CD14-positive monocyte (primary cell): ENCODE measurements at regions not wholly inside any gene's neighbourhood (a gene's known extent, or its start where the extent isn't known, plus 50 kb on each side); places are given as distances from the start of the nearest gene placed in this dataset.

Experiments used
- DNase-seq, 3 donors: peaks; one replicate each; pipeline ENCODE4 v3.0.0-alpha.2; 2011 to 2022
- H2AFZ ChIP-seq: 2 replicates; pipeline ENCODE4 v1.6.0; 2012; ENCODE audit warnings: mild to moderate bottlenecking, low read depth, low read length, inconsistent platforms; ENCODE audit not compliant: insufficient read depth, poor library complexity, severe bottlenecking
- H3K27ac ChIP-seq, 2 donors: 1 replicate in 1 of 2; 2 replicates in 1 of 2; pipeline ENCODE4 v1.5.1; 2012 to 2013; ENCODE audit warnings: low read length in 2 of 2, control low read depth in 1 of 2, inconsistent platforms in 1 of 2, low read depth in 1 of 2, mild to moderate bottlenecking in 1 of 2
- H3K27me3 ChIP-seq, 2 donors: one replicate each; pipeline versions ENCODE4 v1.6.0 to v1.6.1; 2011 to 2013; ENCODE audit warnings: low read length in 2 of 2; ENCODE audit not compliant: control insufficient read depth in 2 of 2, insufficient read depth in 2 of 2
- H3K36me3 ChIP-seq, 2 donors: replicated peaks in 1 of 2; 1 replicate in 1 of 2; 2 replicates in 1 of 2; pipeline versions ENCODE4 v1.5.1 to v1.6.1; 2012 to 2013; ENCODE audit warnings: low read length in 2 of 2, control low read depth in 1 of 2, inconsistent platforms in 1 of 2, mild to moderate bottlenecking in 1 of 2; ENCODE audit not compliant: insufficient read depth in 2 of 2, control insufficient read depth in 1 of 2
- H3K4me1 ChIP-seq, 2 donors: 1 replicate in 1 of 2; 2 replicates in 1 of 2; pipeline versions ENCODE4 v1.5.1 to v1.6.1; 2012 to 2013; ENCODE audit warnings: low read length in 2 of 2, control low read depth in 1 of 2, inconsistent platforms in 1 of 2, mild to moderate bottlenecking in 1 of 2, moderate library complexity in 1 of 2; ENCODE audit not compliant: insufficient read depth in 2 of 2, control insufficient read depth in 1 of 2
- H3K4me2 ChIP-seq: replicated peaks from 2 replicates; pipeline ENCODE3; 2012; ENCODE audit warnings: low read length, moderate library complexity, mild to moderate bottlenecking; ENCODE audit not compliant: poor library complexity, severe bottlenecking; ENCODE audit errors: extremely low read depth
- H3K4me3 ChIP-seq, 3 experiments: fragments of 200-600 bp in 1 of 3; sonication (generic) in 1 of 3; replicated peaks in 1 of 3; 1 replicate in 2 of 3; 2 replicates in 1 of 3; pipeline ENCODE4 v1.5.1; 2011 to 2013; ENCODE audit warnings: low read length in 3 of 3, mild to moderate bottlenecking in 3 of 3, control low read depth in 2 of 3, low read depth in 2 of 3, inconsistent platforms in 1 of 3, moderate library complexity in 1 of 3
- H3K79me2 ChIP-seq: 2 replicates; pipeline ENCODE4 v1.6.0; 2012; ENCODE audit warnings: mild to moderate bottlenecking, control low read depth, inconsistent platforms, low read length, moderate library complexity; ENCODE audit not compliant: insufficient read depth
- H3K9ac ChIP-seq: 2 replicates; pipeline ENCODE4 v1.6.0; 2017; ENCODE audit warnings: low read length, mild to moderate bottlenecking; ENCODE audit not compliant: insufficient read depth, poor library complexity, severe bottlenecking
- H3K9me3 ChIP-seq, 2 donors: replicated peaks in 1 of 2; 1 replicate in 1 of 2; 2 replicates in 1 of 2; pipeline versions ENCODE4 v1.5.1 to v1.6.1; 2012 to 2013; ENCODE audit warnings: low read length in 2 of 2, control low read depth in 1 of 2; ENCODE audit not compliant: control insufficient read depth in 1 of 2, insufficient read depth in 1 of 2
- H4K20me1 ChIP-seq: 2 replicates; pipeline ENCODE4 v1.6.0; 2012; ENCODE audit warnings: mild to moderate bottlenecking, low read length, control low read depth, moderate library complexity; ENCODE audit not compliant: insufficient read depth
- H3K27ac Mint-ChIP-seq, 7 donors: one replicate each; pipeline ENCODE4 v1.8.0; 2020; ENCODE audit warnings: mild to moderate bottlenecking in 7 of 7, mixed read lengths in 7 of 7, moderate library complexity in 6 of 7, inconsistent platforms in 2 of 7
- H3K27me3 Mint-ChIP-seq, 3 donors: one replicate each; pipeline ENCODE4 v1.8.0; 2021 to 2022; ENCODE audit warnings: low read depth in 3 of 3, mild to moderate bottlenecking in 3 of 3, mixed read lengths in 3 of 3, moderate library complexity in 3 of 3, inconsistent platforms in 1 of 3
- H3K36me3 Mint-ChIP-seq, 2 donors: one replicate each; pipeline ENCODE4 v1.8.0; 2020; ENCODE audit warnings: mixed read lengths in 2 of 2, inconsistent platforms in 1 of 2, mild to moderate bottlenecking in 1 of 2
- H3K4me1 Mint-ChIP-seq: one replicate; pipeline ENCODE4 v1.8.0; 2020; ENCODE audit warnings: mild to moderate bottlenecking, mixed read lengths
- H3K4me3 Mint-ChIP-seq, 2 donors: one replicate each; pipeline ENCODE4 v1.8.0; 2020; ENCODE audit warnings: mild to moderate bottlenecking in 2 of 2, mixed read lengths in 2 of 2, moderate library complexity in 1 of 2
- H3K9me3 Mint-ChIP-seq, 7 donors: one replicate each; pipeline ENCODE4 v1.8.0; 2020 to 2022; ENCODE audit warnings: mixed read lengths in 7 of 7, mild to moderate bottlenecking in 6 of 7, moderate library complexity in 6 of 7, inconsistent platforms in 2 of 7
- WGBS: methylation state at CpG from one replicate; pipeline ENCODE4 v1.1.5; 2013; ENCODE audit warnings: missing lambda C conversion rate; ENCODE audit not compliant: insufficient coverage; 5-methylcytosine and 5-hydroxymethylcytosine counted together
- intact Hi-C, 2 donors: fragments of 100-400 bp; cut with micrococcal nuclease; formaldehyde crosslinking; loops; one replicate each; pipeline versions ENCODE4 v1.15.0 to v1.15.1; 2023
- TF ChIP-seq, protein P1 (sequence below): fragments of 200-600 bp; IDR thresholded peaks from one replicate; pipeline ENCODE4 v1.8.0; 2022; ENCODE audit warnings: antibody characterized with exemption, mild to moderate bottlenecking

DNA sequence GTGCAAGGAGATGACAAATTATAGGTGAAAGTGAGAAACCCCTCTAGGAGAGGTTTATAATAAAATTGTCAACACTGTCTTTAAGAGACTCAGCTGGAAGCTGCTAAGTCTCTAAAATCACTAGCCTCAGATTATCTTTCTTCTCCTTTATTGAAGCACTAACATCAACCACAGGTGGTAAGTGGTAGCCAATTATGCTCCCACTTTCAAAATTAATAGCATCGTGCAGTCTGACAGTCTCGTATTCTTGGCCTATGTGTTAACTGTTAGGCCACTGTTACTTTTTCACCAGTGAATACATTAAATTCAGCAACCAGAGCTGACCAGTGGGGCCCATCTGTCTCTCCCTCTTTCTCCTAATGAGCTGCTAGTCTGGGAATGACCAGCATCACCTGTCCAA, 674.1 kb downstream of the RAPGEF2 start:
- Histone ChIP-seq H2AFZ (no peak overlapping the region), H3K4me2 (no peak overlapping the region), H3K4me3 (no peak overlapping the region), H3K27me3 (no peaks in the 10 kb centered on the region), H3K9ac (no peak overlapping the region), H3K9me3 (no peaks in the 10 kb centered on the region), H3K27ac (no peak overlapping the region), H3K36me3 (no peaks in the 10 kb centered on the region), H3K4me1 (no peaks in the 10 kb centered on the region), H3K79me2 (no peaks in the 10 kb centered on the region), H4K20me1 (no peaks in the 10 kb centered on the region)
- H3K27ac Mint-ChIP-seq = no peak overlapping the region
- TF ChIP-seq, protein P1, sequence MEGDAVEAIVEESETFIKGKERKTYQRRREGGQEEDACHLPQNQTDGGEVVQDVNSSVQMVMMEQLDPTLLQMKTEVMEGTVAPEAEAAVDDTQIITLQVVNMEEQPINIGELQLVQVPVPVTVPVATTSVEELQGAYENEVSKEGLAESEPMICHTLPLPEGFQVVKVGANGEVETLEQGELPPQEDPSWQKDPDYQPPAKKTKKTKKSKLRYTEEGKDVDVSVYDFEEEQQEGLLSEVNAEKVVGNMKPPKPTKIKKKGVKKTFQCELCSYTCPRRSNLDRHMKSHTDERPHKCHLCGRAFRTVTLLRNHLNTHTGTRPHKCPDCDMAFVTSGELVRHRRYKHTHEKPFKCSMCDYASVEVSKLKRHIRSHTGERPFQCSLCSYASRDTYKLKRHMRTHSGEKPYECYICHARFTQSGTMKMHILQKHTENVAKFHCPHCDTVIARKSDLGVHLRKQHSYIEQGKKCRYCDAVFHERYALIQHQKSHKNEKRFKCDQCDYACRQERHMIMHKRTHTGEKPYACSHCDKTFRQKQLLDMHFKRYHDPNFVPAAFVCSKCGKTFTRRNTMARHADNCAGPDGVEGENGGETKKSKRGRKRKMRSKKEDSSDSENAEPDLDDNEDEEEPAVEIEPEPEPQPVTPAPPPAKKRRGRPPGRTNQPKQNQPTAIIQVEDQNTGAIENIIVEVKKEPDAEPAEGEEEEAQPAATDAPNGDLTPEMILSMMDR = no peak
- WGBS = 91% methylated on average over 2 of the region's 2 CpGs
- H3K4me1 Mint-ChIP-seq = no peaks in the 10 kb centered on the region
- H3K9me3 Mint-ChIP-seq = peaks cover 0 to 3% (median 0%) of the 10 kb centered on the region in 7 donors
- no peak overlapping the region for H3K4me3 Mint-ChIP-seq
- intact Hi-C loops = no loop called here
- H3K27me3 Mint-ChIP-seq = no peaks in the 10 kb centered on the region
- DNase-seq = no peak
- no peaks in the 10 kb centered on the region for H3K36me3 Mint-ChIP-seq

DNA sequence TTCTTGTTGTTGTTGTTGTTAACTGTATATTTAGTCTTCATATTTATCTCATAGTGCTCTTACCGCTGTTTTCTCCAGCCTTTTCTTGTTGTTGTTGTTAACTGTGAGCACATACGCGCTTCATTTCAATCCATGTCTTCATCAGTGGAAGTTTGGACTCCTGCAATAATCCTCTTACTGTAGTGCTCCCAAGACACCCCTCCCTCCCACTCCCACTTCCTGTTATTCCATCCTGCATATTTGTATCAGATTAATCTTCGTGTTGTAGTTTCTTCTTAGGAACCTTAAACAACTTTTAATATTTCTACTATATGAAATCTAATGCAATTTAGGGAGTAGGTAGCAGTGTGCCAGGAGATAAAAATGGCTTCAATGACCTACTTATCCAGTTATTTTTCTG, 674.8 kb downstream of the RAPGEF2 start:
- Mint-ChIP-seq H3K9me3 (peaks cover 0 to 3% (median 0%) of the 10 kb centered on the region in 7 donors), H3K36me3 (no peaks in the 10 kb centered on the region), H3K4me1 (no peaks in the 10 kb centered on the region), H3K27me3 (no peaks in the 10 kb centered on the region), H3K27ac (no peak overlapping the region), H3K4me3 (no peak overlapping the region)
- no peak overlapping the region for H3K9ac ChIP-seq
- H4K20me1 ChIP-seq = no peaks in the 10 kb centered on the region
- WGBS = no CpG with 5 or more reads among the region's 4 CpGs
- no peaks in the 10 kb centered on the region for H3K4me1 ChIP-seq
- TF ChIP-seq, protein P1 = no peak
- no peak overlapping the region for H3K27ac ChIP-seq
- H3K79me2 ChIP-seq = no peaks in the 10 kb centered on the region
- intact Hi-C loops = no loop called here
- H2AFZ ChIP-seq = no peak overlapping the region
- no peak for DNase-seq
- H3K36me3 ChIP-seq = no peaks in the 10 kb centered on the region
- no peaks in the 10 kb centered on the region for H3K9me3 ChIP-seq
- H3K4me3 ChIP-seq = no peak overlapping the region
- no peaks in the 10 kb centered on the region for H3K27me3 ChIP-seq
- no peak overlapping the region for H3K4me2 ChIP-seq
